Activated B cell treated with CpG ODN at 0.5 μM for 24 hours (primary cell): ENCODE measurements at regions not wholly inside any gene's neighbourhood (a gene's known extent, or its start where the extent isn't known, plus 50 kb on each side); places are given as distances from the start of the nearest gene placed in this dataset.

ENCODE experiments used
- ATAC-seq: fragments of 200-7000 bp; cut with Tn5 transposase; one replicate; pipeline ENCODE4 v1.10.0; 2021; ENCODE audit warnings: low read depth, mild to moderate bottlenecking, moderate library complexity
- CTCF ChIA-PET: fragments of 350-600 bp; sonication (Branson Sonifier 250); formaldehyde crosslinking; loops from one replicate; lab custom pipeline; 2021; ENCODE audit warnings: antibody characterized with exemption; lab: Charles Lee
- POLR2A ChIA-PET: fragments of 350-600 bp; sonication (Branson Sonifier 250); formaldehyde crosslinking; loops from one replicate; lab custom pipeline; 2021; ENCODE audit warnings: antibody characterized with exemption; lab: Charles Lee
- DNase-seq: peaks from one replicate; pipeline ENCODE4 v3.0.0; 2022
- H3K27ac Mint-ChIP-seq: one replicate; pipeline ENCODE4 v1.8.0; 2020; ENCODE audit warnings: mixed read lengths
- H3K27me3 Mint-ChIP-seq: one replicate; pipeline ENCODE4 v1.8.0; 2021; ENCODE audit warnings: mixed read lengths
- H3K36me3 Mint-ChIP-seq: one replicate; pipeline ENCODE4 v1.8.0; 2021; ENCODE audit warnings: low read depth, mixed read lengths
- H3K4me1 Mint-ChIP-seq: one replicate; pipeline ENCODE4 v1.8.0; 2021; ENCODE audit warnings: mixed read lengths
- H3K4me3 Mint-ChIP-seq: one replicate; pipeline ENCODE4 v1.8.0; 2020; ENCODE audit warnings: mild to moderate bottlenecking, mixed read lengths
- H3K9me3 Mint-ChIP-seq: one replicate; pipeline ENCODE4 v1.8.0; 2020; ENCODE audit warnings: mixed read lengths
- CTCF ChIP-seq: fragments of 200-600 bp; IDR thresholded peaks from one replicate; pipeline ENCODE4 v1.8.0; 2022; ENCODE audit warnings: antibody characterized with exemption, mild to moderate bottlenecking
- intact Hi-C: fragments of 100-400 bp; cut with micrococcal nuclease; formaldehyde crosslinking; loops from one replicate; pipeline ENCODE4 v1.15.1; 2024

- Mint-ChIP-seq H3K27me3 (no peaks in the 10 kb centered on the region), H3K4me1 (no peaks in the 10 kb centered on the region), H3K27ac (no peak overlapping the region), H3K9me3 (no peaks in the 10 kb centered on the region), H3K4me3 (no peak overlapping the region), H3K36me3 (no peaks in the 10 kb centered on the region)
- DNase-seq (no peak), ATAC-seq (no peak)
- intact Hi-C loops = no loop called here
- TF ChIP-seq CTCF = no peak
- CTCF ChIA-PET = no interaction called here
- POLR2A ChIA-PET = no interaction called here
Observed at GRCh38 chr12:18857656-18858055, 119.7 kb downstream of the CAPZA3 start.

- CTCF ChIA-PET = no interaction called here
- H3K27me3 Mint-ChIP-seq = no peaks in the 10 kb centered on the region
- no peak for TF ChIP-seq CTCF
Observed at GRCh38 chr12:18859400-18859799, 121.5 kb downstream of the CAPZA3 start.

GRCh38 chr12:18861287-18861858 is 123.5 kb downstream of the CAPZA3 start:
- no peaks in the 10 kb centered on the region for H3K27me3 Mint-ChIP-seq
- H3K36me3 Mint-ChIP-seq = no peaks in the 10 kb centered on the region
- H3K4me3 Mint-ChIP-seq = no peak overlapping the region
- no peak for ATAC-seq
- H3K9me3 Mint-ChIP-seq = no peaks in the 10 kb centered on the region
- intact Hi-C loops = loop anchor here (1.0 to 2.0 kb wide), 2 partner anchors 325 to 427 kb away; no protein-coding TSS in a partner anchor
- H3K4me1 Mint-ChIP-seq = no peaks in the 10 kb centered on the region
- CTCF ChIA-PET = no interaction called here
- H3K27ac Mint-ChIP-seq = no peak overlapping the region
- TF ChIP-seq CTCF = no peak
- POLR2A ChIA-PET = no interaction called here
- DNase-seq = no peak

More at GRCh38 chr12:18859400-18859799, 121.5 kb downstream of the CAPZA3 start:
- POLR2A ChIA-PET = no interaction called here
- ATAC-seq (no peak), DNase-seq (no peak)
- Mint-ChIP-seq H3K27ac (no peak overlapping the region), H3K4me1 (no peaks in the 10 kb centered on the region), H3K9me3 (no peaks in the 10 kb centered on the region), H3K36me3 (no peaks in the 10 kb centered on the region), H3K4me3 (no peak overlapping the region)
- intact Hi-C loops = no loop called here

- intact Hi-C loops = no loop called here
- no peaks in the 10 kb centered on the region for H3K9me3 Mint-ChIP-seq
- ATAC-seq (no peak), DNase-seq (no peak)
- H3K36me3 Mint-ChIP-seq = no peaks in the 10 kb centered on the region
- H3K4me3 Mint-ChIP-seq = no peak overlapping the region
- TF ChIP-seq CTCF = no peak
- POLR2A ChIA-PET = no interaction called here
- no peaks in the 10 kb centered on the region for H3K4me1 Mint-ChIP-seq
- no peak overlapping the region for H3K27ac Mint-ChIP-seq
- CTCF ChIA-PET = no interaction called here
- H3K27me3 Mint-ChIP-seq = no peaks in the 10 kb centered on the region
Observed at GRCh38 chr12:18863769-18864500, 126.0 kb downstream of the CAPZA3 start.

GRCh38 chr12:18864900-18865561 is 127.1 kb downstream of the CAPZA3 start:
- intact Hi-C loops = no loop called here
- POLR2A ChIA-PET = no interaction called here
- H3K27me3 Mint-ChIP-seq = no peaks in the 10 kb centered on the region
- CTCF ChIA-PET = no interaction called here
- no peaks in the 10 kb centered on the region for H3K36me3 Mint-ChIP-seq
- ATAC-seq (no peak), DNase-seq (no peak)
- no peak for TF ChIP-seq CTCF
- no peaks in the 10 kb centered on the region for H3K9me3 Mint-ChIP-seq
- H3K27ac Mint-ChIP-seq = no peak overlapping the region
- H3K4me1 Mint-ChIP-seq = no peaks in the 10 kb centered on the region
- no peak overlapping the region for H3K4me3 Mint-ChIP-seq
